GM18870 (cell line): ENCODE measurements at regions not wholly inside any gene's neighbourhood (a gene's known extent, or its start where the extent isn't known, plus 50 kb on each side); places are given as distances from the start of the nearest gene placed in this dataset.
"Not testable (repeated sequence)": the region's sequence is repeated elsewhere in the genome, so short reads cannot be mapped to it uniquely, and the experiment has no call there.

Source experiments
- ATAC-seq: cut with Tn5 transposase; IDR thresholded peaks from one replicate; pipeline ENCODE4 v1.9.1; 2021; ENCODE audit warnings: moderate library complexity; ENCODE audit not compliant: unreplicated experiment

DNA sequence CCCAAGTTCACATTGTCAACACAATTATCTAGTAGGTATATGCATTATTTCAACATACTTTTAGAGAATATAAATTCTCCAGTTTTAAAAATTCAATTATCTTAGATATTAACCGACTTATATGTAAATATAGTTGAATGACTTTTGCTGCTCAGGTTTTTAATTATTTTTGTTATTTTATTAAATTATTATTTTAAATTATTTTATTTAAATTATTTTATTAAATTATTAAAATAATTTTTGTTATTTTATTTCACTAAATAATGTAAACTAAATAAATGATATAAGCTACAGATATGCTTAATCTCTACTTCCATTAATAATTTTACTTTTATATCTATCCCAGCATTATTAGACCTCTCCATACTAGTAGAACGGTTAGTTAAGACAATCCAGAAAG is 544.3 kb upstream of the ARRDC3 start:
- ATAC-seq, result no peak

DNA sequence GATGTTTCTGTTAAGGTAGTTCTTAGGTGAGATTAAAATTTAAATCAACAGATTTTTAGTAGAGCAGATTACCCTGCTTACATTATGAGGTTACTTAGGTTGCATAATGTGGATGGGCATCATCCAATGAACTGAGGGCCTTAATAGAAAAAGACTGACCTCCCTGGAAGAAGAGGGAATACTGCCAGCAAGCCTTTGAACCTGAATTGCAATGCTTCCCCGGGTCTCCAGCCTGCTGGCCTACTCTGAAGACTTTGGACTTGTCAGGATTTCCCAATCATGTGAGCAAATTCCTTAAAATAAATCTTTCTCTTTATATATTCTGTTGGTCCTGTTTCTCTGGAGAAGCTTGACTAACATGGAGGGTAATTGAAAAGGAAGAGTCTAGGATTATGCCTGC is 542.1 kb upstream of the ARRDC3 start:
- ATAC-seq, result no peak

DNA sequence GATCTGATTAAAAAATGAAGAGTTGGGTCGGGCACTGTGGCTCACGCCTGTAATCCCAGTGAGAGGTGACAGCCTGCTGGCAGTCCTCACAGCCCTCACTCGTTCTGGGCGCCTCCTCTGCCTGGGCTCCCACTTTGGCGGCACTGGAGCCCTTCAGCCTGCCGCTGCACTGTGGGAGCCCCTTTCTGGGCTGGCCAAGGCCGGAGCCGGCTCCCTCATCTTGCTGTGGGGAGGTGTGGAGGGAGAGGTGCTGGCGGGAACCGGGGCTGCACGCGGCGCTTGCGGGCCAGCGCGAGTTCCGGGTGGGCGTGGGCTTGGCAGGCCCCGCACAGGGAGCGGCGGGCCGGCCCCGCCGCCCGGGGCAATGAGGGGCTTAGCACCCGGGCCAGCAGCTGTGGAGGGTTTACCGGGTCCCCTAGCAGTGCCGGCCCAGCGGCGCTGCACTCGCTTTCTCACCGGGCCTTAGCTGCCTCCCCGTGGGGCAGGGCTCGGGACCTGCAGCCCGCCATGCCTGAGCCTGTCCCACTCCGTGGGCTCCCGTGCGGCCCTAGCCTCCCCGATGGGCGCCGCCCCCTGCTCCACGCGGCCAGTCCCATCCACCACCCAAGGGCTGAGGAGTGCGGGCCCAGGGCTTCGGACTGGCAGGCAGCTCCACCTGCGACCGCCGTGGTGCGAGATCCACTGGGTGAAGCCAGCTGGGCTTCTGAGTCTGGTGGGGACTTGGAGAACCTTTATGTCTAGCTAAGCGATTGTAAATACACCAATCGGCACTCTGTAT is 534.1 kb upstream of the ARRDC3 start:
- ATAC-seq, result not testable (repeated sequence)

- no peak for ATAC-seq
Measured at GRCh38 chr5:91910655-91911054, 527.5 kb upstream of the ARRDC3 start.

DNA sequence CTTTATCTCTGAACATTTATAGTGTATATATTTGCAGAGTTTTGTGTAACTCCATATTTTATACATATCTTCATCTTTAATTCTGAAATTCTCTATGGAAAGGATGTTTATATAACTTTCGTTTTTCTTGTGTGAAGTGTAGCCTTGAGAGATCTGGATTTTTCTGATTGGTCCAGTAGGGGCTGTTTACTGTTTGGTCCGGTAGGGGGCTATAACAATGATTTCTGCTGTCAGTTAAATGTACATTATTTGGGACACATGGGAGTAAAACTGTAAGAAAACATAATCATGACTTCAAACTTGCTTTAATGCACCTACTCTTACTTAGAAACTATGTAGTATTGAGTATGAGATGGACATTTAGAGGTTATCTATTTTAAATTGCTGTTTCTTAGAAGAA is 527.1 kb upstream of the ARRDC3 start:
- no peak for ATAC-seq

DNA sequence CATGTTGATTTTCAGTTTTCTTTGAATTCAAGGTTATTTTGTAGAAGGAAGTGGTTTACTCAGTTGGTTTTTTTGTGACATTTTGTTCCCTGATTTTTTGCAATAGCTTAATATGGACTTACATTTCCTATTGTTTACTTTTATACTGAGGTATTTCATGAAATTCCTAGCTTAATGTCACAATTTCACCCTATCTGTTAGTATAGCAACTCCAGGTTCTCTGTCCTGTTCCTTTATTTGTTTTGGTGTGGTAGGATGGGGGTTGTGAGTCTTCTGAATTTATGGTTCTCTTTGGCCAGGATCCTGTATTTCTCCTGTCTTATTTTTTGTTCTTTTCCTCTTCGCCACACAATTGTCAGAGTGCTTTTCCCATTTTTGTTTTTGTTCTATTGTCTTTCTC is 523.4 kb upstream of the ARRDC3 start:
- no peak for ATAC-seq

GRCh38 chr5:91906027-91906426 is 522.9 kb upstream of the ARRDC3 start:
- no peak for ATAC-seq

DNA sequence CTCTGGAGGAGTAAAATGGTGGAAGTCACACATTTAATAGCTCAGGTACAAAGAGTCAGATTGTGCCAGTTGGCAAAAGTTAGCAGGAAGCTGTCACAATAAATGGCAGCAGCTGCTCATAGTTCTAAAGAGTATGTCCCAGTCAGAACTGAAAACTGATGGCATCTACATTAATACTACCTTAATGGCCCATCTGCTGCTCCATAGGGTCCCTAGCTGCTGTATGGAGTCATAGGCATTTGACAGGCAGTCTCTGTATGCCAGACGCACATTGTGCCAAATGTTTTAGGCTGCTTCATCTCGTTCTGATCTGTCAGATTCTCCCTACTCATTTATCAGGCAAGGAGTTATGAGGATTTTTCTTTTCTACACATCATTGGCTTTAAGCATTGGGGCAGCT is 515.8 kb upstream of the ARRDC3 start:
- no peak for ATAC-seq

GRCh38 chr5:91898019-91898418 is 514.9 kb upstream of the ARRDC3 start:
- ATAC-seq, result no peak

- ATAC-seq, result no peak
Measured at GRCh38 chr5:91888810-91889209, 505.7 kb upstream of the ARRDC3 start.

GRCh38 chr5:91885291-91886265 is 502.5 kb upstream of the ARRDC3 start:
- no peak for ATAC-seq

DNA sequence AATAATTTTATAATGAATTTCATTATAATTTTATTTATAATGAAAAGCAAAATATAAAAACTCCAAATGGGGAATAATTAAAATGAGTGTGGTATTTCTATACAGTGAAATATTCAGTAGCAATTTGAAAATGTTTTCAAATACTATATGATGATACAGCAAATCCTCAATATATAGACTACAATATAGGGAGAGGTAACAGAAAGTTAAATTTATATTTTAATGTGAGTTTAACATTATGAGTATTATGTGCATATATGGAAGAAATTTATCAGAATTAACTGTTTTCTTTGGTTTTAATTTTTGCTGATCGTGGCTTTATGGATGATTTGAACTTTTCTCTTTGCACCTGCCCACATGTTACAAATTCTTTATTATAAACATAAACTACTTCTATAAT is 500.9 kb upstream of the ARRDC3 start:
- no peak for ATAC-seq

DNA sequence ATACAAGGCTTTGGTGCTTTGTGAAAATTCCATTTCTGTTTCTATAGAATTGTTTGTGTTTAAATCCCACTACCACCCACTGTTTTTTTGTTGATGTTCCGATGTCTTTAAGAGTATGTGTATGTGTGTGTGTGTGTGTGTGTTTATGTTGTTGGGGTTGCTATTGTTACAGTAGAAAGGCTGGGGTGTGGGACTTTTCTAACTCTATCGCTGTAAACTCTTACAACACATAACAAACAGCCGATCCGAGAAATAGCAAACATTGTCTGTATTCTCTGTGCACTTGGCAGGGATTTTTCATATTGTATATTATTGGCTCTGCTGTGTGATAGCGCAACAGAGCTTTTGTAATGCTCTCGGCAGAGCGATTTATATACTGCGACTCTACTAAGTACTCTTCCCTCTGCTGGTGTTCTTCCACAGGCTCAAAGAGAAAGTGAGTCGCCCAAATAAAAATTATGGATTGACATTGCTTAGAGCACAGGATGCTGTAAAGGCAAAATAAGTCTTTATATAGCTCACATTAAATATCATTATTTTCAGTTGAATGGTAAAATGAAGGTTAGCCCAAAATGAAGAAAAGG is 492.2 kb upstream of the ARRDC3 start:
- no peak for ATAC-seq

DNA sequence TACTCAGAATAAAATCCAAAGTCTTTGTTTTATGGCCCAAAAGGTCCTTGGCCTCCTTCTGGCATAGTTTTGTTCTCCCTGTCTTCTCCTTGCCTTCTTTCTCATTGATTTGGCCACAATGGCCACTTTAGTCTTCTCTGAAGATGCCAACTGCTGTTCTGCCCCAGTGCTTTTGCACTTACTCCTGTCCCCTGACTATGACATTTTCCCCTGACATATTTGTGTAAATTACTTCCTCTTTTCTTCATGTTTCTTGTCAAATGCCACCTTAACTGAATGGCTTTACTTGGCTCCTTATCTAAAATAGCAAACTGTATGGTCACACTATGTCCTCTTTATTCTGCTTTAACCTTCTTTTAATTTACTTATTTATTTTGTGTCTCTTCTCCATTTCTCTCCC is 484.7 kb upstream of the ARRDC3 start:
- ATAC-seq, result no peak

DNA sequence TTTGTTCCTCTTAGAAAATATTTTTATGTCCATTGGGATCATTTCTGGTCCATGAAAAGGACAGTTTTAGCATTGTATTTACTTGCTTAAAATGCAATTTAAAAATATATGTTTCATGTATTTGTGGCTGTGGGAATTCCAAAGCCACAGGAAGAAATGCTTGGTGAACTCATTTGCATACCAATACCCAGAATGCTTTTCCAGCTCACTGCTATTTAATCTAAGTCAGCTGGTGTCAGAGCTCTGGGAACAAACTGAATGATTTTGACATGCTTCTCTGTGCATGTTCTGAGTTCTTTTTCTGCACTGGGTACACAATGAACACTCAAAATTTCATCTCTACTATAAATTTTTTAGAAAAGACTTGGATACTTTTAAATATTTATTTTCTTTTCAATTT is 482.8 kb upstream of the ARRDC3 start:
- ATAC-seq, result no peak

GRCh38 chr5:91864962-91865361 is 481.8 kb upstream of the ARRDC3 start:
- no peak for ATAC-seq

- ATAC-seq, result no peak
Measured at GRCh38 chr5:91851670-91852069, 468.6 kb upstream of the ARRDC3 start.

GRCh38 chr5:91850031-91850430 is 466.9 kb upstream of the ARRDC3 start:
- no peak for ATAC-seq

- ATAC-seq, result no peak
Measured at GRCh38 chr5:91849069-91849468, 466.0 kb upstream of the ARRDC3 start.

- no peak for ATAC-seq
Measured at GRCh38 chr5:91848453-91848852, 465.3 kb upstream of the ARRDC3 start.

DNA sequence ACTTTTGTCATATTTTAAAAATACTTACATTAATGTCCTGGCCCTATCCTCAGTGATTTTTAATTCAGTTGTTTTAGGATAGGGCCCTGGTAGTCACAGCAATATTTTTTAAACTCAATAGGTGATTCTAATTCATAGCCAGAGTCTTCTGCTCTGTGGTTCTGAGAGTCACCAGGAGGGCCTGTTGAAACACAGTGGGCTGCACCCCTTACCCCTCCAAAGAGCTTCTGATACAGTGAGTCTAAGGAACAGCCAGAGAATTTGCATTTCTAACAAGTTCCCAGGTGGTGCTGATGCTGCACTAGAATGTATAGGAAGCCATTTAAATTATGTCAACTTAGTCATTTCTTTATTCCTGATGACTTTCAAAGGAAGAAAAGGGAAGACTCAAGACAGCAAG is 458.3 kb upstream of the ARRDC3 start:
- no peak for ATAC-seq

GRCh38 chr5:91840412-91840811 is 457.3 kb upstream of the ARRDC3 start:
- no peak for ATAC-seq
